Fibroblast of skin of scalp (primary cell): ENCODE measurements at regions not wholly inside any gene's neighbourhood (a gene's known extent, or its start where the extent isn't known, plus 50 kb on each side); places are given as distances from the start of the nearest gene placed in this dataset.

ENCODE experiments used
- DNase-seq: peaks from one replicate; pipeline ENCODE4 v3.0.0-alpha.2; 2013

- DNase-seq = no peak
These were observed 513.2 kb upstream of the CDH2 start for GRCh38 chr18:28690100-28690499.

GRCh38 chr18:28689588-28689987 is 512.7 kb upstream of the CDH2 start:
- no peak for DNase-seq

- DNase-seq = no peak
These were observed 507.9 kb upstream of the CDH2 start for GRCh38 chr18:28684746-28685355.

- no peak for DNase-seq
These were observed 506.0 kb upstream of the CDH2 start for GRCh38 chr18:28682912-28683311.

GRCh38 chr18:28669165-28669564 is 492.2 kb upstream of the CDH2 start:
- DNase-seq = no peak

- DNase-seq = no peak
These were observed 489.3 kb upstream of the CDH2 start for GRCh38 chr18:28666216-28666615.

- DNase-seq = no peak
These were observed 481.0 kb upstream of the CDH2 start for GRCh38 chr18:28657961-28658360.

GRCh38 chr18:28652654-28653053 is 475.7 kb upstream of the CDH2 start:
- DNase-seq = no peak

- DNase-seq = no peak
These were observed 474.4 kb upstream of the CDH2 start for GRCh38 chr18:28651298-28651697.

GRCh38 chr18:28650860-28651259 is 473.9 kb upstream of the CDH2 start:
- no peak for DNase-seq

GRCh38 chr18:28647961-28648360 is 471.0 kb upstream of the CDH2 start:
- no peak for DNase-seq

GRCh38 chr18:28637897-28638296 is 461.0 kb upstream of the CDH2 start:
- no peak for DNase-seq

GRCh38 chr18:28635530-28635929 is 458.6 kb upstream of the CDH2 start:
- no peak for DNase-seq

GRCh38 chr18:28626756-28627155 is 449.8 kb upstream of the CDH2 start:
- no peak for DNase-seq

GRCh38 chr18:28607991-28608390 is 431.1 kb upstream of the CDH2 start:
- DNase-seq = peak; percentile 2

GRCh38 chr18:28606686-28607085 is 429.8 kb upstream of the CDH2 start:
- no peak for DNase-seq

GRCh38 chr18:28602391-28602790 is 425.5 kb upstream of the CDH2 start:
- DNase-seq = no peak

- DNase-seq = no peak
These were observed 417.1 kb upstream of the CDH2 start for GRCh38 chr18:28594034-28594433.

- DNase-seq = peak; percentile 49
These were observed 412.1 kb upstream of the CDH2 start for GRCh38 chr18:28588884-28589549.

- peak; percentile 79 for DNase-seq
These were observed 407.8 kb upstream of the CDH2 start for GRCh38 chr18:28584731-28585130.

- no peak for DNase-seq
These were observed 405.8 kb upstream of the CDH2 start for GRCh38 chr18:28582724-28583123.

- DNase-seq = no peak
These were observed 404.7 kb upstream of the CDH2 start for GRCh38 chr18:28581521-28582071.

- DNase-seq = no peak
These were observed 400.0 kb upstream of the CDH2 start for GRCh38 chr18:28576941-28577340.

- DNase-seq = no peak
These were observed 398.2 kb upstream of the CDH2 start for GRCh38 chr18:28575123-28575522.
